ENCODE measurements at regions not wholly inside any gene's neighbourhood (a gene's known extent, or its start where the extent isn't known, plus 50 kb on each side); places are given as distances from the start of the nearest gene placed in this dataset.
A peak's percentile ranks its signal among the peaks of the same experiment; 100 is the strongest.
"Not testable (repeated sequence)": the region's sequence is repeated elsewhere in the genome, so short reads cannot be mapped to it uniquely, and the experiment has no call there.

DNA sequence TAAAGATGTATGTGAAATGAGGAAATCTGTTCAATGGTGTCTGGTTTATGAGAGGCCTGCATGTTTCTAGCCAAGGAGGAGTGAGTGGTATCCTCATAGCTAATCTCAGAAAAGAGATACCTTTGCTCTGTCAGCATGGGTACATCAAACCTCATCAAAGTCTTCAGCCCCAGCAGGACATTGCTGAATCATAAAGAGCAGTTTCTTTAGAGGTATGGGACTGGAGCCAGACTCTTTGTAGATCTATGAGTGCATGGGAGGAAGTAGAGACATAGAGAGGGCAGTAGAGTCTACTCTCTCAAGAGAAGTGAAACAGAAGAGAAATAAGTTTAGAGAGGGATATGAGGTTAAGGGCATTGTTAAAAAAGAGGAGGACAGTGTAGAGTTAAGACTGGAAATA, 1950.9 kb downstream of the ARAP2 start:
- DNase-seq (ENCODE audit: low read depth, low spot score) = peak; percentile 82
- TF ChIP-seq CTCF (IDR thresholded peaks at IDR 0.05; ENCODE audit: low read depth, low read length) = no peak
- in situ Hi-C loops (cut with HindIII; ENCODE audit: low sequenced_read_pairs) = no loop called here
- no peak overlapping the region for H3K4me3 ChIP-seq (ENCODE audit: low read depth, low read length)

GRCh38 chr4:34309383-34309906, 1934.9 kb downstream of the ARAP2 start:
- H3K4me3 ChIP-seq (ENCODE audit: low read depth, low read length) = no peak overlapping the region
- TF ChIP-seq CTCF (IDR thresholded peaks at IDR 0.05; ENCODE audit: low read depth, low read length) = no peak
- DNase-seq (ENCODE audit: low read depth, low spot score) = no peak
- in situ Hi-C loops (cut with HindIII; ENCODE audit: low sequenced_read_pairs) = no loop called here

- in situ Hi-C loops (cut with HindIII; ENCODE audit: low sequenced_read_pairs) = no loop called here
- no peak overlapping the region for H3K4me3 ChIP-seq (ENCODE audit: low read depth, low read length)
- no peak for TF ChIP-seq CTCF (IDR thresholded peaks at IDR 0.05; ENCODE audit: low read depth, low read length)
- DNase-seq (ENCODE audit: low read depth, low spot score) = no peak
These were observed 1925.5 kb downstream of the ARAP2 start for GRCh38 chr4:34318773-34319172.

DNA sequence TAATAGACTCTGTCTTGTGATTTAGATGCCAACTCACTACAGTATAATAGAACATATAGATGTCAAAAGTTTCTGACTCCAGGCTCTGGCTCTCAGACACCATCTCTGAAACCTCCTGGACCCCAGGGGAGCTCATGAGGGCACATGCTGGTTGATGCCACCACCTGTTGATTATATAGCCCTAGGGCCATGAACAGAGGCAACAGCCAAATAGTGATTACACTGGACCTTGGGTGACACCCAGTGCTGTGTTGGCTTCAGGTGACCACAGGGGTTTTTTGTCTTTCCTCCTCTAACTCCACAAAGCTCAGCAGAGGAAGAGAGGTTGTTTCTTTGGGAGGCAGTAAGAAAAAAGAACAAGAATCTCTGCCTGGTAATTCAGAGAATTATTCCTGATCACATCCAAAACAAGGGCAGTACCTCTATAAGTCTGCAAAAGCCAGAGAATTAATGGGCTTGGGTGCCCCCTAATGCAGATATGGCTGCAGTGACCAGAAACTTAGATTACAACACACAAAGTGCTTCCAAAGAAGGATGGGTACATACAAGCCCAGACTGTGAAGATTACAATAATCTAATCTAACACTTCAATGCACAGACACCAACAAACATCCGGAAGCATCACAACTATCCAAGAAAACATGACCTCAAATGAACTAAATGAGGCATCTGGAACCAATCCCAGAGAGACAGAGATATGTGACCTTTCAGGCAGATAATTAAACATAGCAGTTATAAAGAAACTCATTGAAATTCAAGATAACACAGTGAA, 1920.6 kb downstream of the ARAP2 start:
- in situ Hi-C loops (cut with HindIII; ENCODE audit: low sequenced_read_pairs) = no loop called here
- H3K4me3 ChIP-seq (ENCODE audit: low read depth, low read length) = no peak overlapping the region
- DNase-seq (ENCODE audit: low read depth, low spot score) = peak; percentile 9
- peak; percentile 19 for TF ChIP-seq CTCF (IDR thresholded peaks at IDR 0.05; ENCODE audit: low read depth, low read length)

DNA sequence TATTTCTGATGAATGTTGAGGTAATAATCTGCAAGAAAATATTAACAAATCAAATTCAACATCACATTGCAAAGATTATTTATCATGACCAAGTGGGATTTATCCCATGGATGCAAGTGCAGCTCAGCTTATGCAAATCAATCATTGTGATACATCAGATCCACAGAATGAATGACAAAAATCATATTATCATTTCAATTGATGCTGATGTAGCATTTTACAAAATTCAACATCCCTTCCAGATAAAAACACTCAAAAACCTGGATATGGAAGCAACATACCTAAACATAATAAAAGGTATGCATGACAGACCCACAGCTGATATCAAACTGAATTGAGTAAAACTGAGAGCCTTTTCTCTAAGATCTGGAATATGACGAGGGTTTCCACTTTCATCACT, 1915.4 kb downstream of the ARAP2 start:
- H3K4me3 ChIP-seq (ENCODE audit: low read depth, low read length) = no peak overlapping the region
- in situ Hi-C loops (cut with HindIII; ENCODE audit: low sequenced_read_pairs) = no loop called here
- no peak for TF ChIP-seq CTCF (IDR thresholded peaks at IDR 0.05; ENCODE audit: low read depth, low read length)
- DNase-seq (ENCODE audit: low read depth, low spot score) = no peak

DNA sequence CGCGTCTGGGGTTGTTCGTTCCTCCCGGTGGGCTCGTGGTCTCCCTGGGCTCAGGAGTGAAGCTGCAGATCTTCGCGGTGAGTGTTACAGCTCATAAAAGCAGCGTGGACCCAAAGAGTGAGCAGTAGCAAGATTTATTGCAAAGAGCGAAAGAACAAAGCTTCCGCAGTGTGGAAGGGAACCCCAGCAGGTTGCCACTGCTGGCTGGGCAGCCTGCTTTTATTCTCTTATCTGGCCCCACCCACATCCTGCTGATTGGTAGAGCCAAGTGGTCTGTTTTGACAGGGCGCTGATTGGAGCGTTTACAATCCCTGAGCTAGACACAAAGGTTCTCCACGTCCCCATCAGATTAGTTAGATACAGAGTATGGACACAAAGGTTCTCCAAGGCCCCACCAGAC, 1909.2 kb downstream of the ARAP2 start:
- DNase-seq (ENCODE audit: low read depth, low spot score); H3K4me3 ChIP-seq (ENCODE audit: low read depth, low read length); in situ Hi-C loops (cut with HindIII; ENCODE audit: low sequenced_read_pairs): not testable (repeated sequence)

DNA sequence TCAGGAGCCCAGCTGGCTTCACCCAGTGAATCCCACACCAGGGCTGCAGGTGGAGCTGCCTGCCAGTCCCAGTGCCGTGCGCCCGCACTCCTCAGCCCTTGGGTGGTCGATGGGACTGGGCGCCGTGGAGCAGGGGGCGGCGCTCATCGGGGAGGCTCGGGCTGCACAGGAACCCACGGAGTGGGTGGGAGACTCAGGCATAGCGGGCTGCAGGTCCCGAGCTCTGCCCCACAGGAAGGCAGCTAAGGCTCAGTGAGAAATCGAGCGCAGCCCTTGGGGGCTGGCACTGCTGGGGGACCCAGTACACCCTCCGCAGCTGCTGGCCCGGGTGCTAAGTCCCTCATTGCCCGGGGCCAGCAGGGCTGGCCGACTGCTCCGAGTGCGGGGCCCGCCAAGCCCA, 1908.8 kb downstream of the ARAP2 start:
- DNase-seq (ENCODE audit: low read depth, low spot score); H3K4me3 ChIP-seq (ENCODE audit: low read depth, low read length); in situ Hi-C loops (cut with HindIII; ENCODE audit: low sequenced_read_pairs): not testable (repeated sequence)

Data from astrocyte of the spinal cord (primary cell).